Stimulated activated CD4-positive, alpha-beta T cell treated with anti-CD3 and anti-CD28 coated beads, Interleukin-15, amount 100 ng/mL, for 24 hours (primary cell): ENCODE measurements at regions not wholly inside any gene's neighbourhood (a gene's known extent, or its start where the extent isn't known, plus 50 kb on each side); places are given as distances from the start of the nearest gene placed in this dataset.

Experiments
- DNase-seq: peaks from one replicate; pipeline ENCODE4 v3.0.0-alpha.2; 2020

DNA sequence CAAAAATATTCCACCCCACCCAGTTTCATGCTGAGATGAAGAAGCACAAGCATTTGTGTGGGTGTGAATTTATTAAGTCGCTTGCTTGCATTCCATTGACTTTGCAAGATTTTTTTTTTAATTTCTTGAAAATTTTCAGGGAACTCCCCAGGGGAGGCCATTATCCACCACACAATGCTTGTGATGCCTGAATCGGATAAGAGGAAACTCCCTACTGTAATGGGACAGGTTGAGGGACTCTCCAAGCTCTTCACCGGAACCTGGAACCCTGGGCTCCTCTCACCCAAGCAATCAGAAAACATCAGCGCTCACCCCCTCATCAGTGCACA lies 153.6 kb upstream of the ZMIZ1 start:
- DNase-seq, result no peak

DNA sequence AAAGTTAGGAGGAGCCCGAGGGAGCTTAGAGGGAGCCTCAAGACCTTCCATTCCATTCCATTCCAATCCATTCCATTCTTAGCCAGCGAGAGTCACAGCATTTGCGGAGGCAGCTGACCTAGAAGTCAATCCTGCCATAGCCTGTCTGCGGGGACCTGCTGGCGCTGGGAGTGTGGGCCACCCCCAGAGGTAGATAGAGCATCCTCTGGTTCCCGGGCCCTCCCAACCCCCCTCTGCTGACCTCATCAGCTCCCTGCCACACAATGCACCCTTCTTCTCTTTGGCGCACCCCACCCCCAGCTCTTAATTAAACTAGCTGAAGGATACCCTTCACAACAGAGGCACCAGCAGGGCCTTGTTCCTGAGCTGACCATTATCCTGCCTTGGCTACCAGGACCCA lies 152.5 kb upstream of the ZMIZ1 start:
- no peak for DNase-seq

DNA sequence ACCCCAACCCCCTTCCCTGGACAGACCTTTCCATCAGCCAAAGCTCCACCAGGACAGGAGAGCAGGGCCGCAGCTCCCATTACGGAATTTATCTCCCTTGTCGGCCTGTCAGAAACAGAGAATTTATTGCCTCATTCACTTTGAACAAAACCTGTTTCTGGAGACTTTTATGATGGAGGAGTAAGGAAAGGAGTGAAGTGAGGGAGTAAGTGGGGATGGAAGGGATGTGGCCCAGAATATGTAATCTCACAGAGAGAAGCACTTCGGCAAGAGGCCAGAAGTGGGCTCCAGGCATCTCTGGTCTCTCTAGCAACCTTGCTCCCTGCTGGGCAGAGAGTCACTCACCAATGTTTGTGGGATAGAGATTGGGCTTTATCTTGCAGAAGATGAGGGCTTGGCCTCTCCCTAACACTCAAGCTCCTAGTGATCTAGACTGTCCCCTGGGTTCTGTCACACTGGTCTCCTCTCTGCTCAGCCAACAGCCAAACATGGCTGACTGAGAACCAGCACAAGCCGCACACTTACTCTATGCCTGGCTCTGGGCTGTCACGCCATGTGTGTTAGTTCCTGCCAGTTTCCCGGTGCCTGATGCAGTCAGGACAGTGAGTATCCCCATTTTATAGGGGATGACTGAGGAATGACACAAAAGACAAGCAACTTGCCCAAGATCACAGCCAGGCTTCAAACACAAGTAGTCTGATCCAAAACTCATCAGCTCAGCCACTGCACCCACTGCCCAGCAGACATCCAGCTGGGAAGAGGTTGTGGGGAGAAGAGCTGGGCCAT lies 149.4 kb upstream of the ZMIZ1 start:
- no peak for DNase-seq

DNA sequence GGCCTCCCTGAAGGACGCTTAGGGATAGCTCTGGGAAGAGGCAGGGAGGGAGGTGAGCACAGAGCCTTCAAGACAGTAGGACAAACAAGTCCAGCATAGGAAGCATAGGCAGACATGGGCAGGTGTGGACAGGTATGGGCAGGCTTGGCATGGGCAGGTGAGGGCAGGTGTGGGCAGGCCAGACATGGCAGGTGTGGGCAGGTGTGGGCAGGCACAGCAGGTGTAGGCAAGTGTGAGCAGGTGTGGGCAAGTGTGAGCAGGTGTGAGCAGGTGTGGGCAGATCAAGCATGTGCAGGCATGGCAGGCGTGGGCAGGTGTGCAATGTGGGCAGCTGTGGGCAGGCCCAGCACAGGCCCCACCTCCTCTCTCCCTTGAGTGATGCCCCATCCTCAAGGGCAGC lies 148.8 kb upstream of the ZMIZ1 start:
- no peak for DNase-seq

DNA sequence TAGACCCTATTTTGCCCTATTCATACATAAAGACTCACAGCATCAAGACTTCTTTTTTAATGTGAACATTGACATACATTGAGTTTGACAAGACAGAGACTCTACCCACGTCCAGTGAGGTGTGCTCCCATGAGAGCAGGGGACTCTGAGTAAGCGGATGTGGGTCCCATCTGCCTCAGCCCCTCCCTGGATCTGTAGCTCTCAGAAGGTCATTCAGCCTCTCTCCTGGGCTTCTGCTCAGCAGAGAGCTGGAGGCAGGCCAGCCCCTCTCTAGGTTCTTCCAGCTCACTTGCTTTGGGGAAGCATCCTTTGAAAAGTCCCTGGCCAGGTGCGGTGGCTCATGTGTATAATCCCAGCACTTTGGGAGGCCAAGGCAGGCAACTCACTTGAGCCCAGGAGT lies 146.9 kb upstream of the ZMIZ1 start:
- DNase-seq, result no peak

DNA sequence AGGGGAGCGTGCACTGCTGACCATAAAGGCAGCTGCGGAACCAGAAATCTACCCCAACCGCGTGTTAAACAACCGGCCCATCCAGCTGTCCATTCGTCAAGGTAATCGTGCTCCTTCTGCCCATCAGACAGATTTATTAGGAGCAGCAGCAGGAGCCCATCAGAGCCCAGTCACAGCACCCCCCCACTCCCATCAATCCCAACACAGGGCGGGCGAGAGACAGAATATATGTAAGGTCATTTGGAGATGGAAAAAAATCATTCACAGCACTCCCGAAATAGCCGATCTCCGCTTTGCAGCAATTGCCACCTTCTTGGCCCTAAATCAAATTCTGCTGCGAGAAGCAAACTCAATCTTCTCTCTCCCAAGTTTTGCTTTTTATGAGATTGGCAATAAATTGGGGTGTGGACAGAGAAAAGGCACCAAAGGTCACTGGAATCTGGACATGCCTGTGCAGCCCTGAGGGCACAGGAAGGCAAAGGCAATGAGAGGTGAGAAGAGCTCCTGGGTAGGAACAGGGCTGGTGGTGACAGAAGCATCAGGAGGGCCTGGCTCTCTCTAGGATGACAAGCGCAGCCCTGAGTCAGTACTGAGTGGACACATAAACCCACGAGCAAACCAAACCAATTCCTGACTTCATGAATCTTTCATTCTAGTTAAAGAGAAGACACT lies 145.0 kb upstream of the ZMIZ1 start:
- no peak for DNase-seq

DNA sequence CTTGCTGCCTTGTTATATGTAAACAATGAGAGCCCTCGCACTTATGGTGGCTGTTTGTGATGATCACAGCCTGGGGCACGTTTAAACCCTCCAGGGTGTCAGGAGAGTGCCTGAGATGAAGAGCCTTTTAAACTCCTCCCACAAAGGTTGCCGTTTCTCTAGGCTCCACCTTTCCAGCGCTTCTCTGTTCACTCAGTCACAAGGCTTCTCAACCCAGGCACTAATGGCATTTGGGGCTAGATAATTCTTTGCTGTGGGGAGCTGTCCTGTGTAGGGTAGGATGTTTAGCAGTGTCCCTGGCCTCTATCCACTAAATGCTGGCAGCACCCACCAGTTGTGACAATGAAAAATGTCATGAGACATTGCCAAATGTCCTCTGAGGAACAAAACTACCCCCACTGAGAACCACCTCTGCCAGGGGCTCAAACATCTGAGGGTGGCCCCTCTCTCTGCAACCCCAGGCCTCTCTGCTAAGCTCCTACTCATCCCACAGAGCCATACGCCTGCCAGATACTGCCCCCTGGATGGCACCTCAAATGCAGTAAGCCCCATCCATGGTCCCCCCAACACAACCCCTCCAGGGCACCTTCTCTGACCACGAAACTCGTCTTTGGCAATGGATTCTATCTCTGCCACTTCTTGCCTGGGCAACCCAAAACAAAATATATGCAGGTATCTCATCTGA lies 144.3 kb upstream of the ZMIZ1 start:
- DNase-seq, result no peak

DNA sequence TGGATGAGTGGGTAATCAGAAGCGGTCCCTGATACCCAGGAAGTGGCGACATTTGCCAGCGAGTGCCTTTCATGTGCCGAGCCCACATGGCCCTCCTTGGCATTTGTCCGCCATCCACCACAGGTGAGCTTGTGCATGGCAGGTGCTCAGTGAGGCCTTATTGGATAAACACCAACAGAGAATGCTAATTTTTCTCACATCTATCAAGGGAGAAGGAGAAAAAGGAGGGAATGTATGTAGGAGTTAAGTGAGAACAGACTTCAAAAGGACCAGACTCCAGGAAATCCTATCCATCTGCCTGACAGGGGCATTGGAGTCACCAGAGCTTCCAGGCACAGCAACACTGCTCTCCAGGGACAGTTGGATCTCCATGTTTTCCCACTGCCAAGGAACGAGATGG lies 143.5 kb upstream of the ZMIZ1 start:
- no peak for DNase-seq

DNA sequence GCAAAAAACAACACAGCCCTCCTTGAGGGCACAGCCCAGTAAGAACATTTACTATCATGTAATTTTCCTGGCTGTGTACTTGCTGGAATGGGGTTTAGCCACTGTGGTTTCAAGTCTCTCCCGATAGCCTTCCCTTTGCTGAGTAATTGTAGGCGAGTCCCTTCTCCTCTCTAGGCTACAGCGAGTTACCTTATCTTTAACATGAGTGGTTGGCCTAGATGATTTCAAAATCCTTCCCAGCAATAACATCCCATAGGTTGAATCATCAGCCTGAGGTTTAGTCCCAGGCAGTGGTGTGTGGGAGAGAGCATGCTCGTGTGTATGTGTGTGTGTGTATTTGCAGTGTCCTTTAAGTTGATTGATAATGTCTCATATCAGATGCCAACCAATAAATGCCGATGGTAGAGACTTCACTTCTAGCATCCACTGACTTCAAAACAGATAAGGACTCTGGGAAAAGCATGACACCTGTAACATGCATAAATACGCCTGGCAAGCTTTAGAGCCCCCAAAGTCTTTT lies 142.9 kb upstream of the ZMIZ1 start:
- DNase-seq, result no peak

DNA sequence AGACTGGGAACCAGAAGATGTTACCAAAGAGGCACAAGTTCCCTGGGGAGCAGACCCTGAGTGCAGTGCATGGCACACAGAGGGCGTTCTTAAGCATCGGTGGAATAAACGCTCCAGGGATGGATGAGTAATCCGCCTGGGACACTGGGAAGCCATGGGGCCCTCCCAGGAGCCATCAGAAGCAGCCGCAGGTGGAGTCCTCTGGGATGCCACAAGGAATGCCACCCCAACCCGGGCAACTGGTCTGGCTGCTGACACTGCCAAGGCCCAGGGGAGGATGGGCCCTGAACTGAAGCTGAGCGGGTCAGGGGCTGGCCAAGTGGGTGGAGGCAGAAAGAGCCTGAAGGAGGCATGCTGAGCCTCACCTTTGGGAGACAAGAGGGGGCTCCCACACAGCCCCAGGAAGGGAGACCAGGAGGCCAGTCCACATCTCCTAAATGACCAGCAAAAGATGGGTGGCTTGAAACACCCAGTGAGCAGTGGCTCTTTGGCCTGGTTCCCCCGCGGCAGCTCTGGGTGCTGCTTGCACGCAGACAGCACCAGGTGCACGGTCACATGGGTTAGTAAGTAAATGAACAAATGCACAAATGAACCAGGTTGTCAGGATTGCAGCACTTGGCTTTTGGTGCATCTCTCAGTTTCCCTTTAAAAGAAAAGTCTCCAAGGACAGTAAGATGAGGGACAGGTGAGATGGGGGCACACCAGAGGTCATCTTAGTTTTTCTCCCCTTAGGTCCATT lies 141.3 kb upstream of the ZMIZ1 start:
- DNase-seq, result no peak

DNA sequence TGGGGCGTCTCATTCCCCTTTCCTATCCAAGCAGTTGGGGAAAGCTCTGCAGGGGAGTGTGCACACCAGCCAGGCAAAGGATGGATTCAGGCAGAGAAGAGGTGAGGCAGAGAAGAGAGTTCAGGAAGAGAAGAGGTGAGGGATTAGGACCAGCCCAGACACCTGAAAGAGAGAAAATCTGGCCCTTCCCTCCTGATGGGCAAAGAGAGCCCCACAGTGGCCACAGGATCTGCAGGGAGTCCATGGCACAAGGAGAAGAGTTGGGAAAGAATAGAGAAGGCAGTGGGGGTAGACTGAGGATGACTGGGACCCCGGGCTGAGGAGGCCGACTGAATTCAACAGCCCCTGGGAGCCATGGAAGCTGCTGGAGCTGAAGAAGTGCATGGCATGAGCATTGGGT lies 140.4 kb upstream of the ZMIZ1 start:
- DNase-seq, result no peak

DNA sequence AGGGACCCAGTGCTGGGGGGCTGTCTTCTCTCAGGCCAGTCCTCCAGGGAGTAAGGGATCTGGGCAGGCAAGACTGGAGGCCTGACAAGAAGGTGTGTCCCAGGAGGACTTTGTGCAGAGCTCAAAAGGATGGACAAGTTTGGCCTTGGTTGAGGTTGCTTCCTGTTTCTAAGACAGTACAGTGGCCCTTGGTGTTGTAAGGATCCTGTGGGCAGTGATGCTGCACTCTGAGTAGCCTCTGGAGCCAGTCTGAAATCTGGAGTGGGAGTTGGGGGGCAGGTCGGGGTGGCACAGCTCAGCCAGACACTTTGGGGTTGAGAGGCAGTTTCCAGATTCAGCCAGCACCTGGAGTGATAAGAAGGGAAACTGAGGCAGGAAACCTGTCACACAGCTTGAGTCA lies 139.2 kb upstream of the ZMIZ1 start:
- no peak for DNase-seq

DNA sequence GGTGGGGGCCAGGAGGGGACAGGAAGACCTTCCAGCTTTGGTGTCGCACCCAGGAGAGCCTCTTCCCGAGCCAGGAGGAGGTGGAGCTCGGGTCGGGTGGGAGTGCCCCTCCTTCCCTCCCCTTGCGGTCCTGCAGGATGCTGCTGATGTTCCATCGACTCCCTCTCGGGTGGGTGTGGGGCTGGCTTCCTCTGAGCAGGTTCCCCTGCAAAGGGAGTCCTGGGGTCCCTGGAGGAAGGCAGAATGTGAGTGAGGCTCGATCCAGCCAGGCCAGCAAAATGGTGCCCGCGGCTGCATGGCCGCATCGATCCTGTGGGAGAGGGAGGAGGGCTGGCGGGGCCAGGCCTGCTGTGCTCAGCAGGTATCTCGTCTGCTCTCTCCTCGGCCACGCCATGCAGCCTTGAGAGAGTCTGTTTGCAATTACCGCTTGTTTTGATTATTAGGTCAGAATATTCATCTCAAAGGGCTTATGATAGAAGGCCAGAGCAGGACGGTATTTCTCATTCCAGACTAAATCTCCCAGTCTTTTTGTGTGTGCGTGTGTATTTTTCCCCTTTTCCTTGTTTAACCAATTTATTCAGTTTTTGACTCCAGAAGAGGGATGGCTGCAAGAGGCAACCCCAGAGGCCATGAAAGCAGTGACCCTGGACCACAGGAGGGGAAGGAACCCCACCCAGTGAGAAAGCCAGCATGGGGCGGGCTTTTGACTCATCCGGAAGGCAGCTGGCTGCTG lies 137.3 kb upstream of the ZMIZ1 start:
- no peak for DNase-seq

DNA sequence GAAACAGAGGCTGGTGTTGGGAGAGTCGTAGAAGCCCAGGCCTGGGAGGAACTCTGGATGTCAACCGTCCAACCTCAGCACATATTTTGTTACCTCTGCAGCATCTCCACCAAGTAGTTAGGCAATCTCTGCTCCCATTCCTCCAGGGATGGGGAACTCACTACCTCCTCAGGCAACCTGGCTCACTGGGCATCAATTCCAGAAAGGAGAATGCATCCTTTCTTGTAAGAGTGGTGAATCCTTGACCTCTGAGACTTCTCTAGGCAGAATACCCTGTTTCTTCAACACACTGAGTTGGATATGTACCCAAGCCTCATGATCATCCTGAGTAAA lies 136.7 kb upstream of the ZMIZ1 start:
- DNase-seq, result no peak

DNA sequence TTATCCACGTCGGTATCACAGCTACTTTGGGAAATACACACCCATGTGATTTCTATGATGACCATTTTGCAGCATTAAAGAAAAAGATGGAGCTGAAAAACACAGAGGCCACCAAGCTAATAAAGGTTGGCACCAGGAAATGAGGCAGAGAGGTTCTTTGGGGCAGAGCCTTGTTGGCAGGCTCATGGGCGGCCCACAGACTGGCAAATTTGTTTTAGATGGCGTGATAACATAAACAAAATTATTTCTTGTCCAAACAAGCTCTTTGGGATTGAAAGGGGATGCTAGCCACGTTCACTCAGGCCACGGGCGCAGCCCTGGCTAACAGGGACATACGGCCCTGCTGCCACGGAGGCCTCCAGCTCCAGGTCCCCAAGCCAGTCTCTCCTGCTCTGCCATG lies 135.9 kb upstream of the ZMIZ1 start:
- no peak for DNase-seq

DNA sequence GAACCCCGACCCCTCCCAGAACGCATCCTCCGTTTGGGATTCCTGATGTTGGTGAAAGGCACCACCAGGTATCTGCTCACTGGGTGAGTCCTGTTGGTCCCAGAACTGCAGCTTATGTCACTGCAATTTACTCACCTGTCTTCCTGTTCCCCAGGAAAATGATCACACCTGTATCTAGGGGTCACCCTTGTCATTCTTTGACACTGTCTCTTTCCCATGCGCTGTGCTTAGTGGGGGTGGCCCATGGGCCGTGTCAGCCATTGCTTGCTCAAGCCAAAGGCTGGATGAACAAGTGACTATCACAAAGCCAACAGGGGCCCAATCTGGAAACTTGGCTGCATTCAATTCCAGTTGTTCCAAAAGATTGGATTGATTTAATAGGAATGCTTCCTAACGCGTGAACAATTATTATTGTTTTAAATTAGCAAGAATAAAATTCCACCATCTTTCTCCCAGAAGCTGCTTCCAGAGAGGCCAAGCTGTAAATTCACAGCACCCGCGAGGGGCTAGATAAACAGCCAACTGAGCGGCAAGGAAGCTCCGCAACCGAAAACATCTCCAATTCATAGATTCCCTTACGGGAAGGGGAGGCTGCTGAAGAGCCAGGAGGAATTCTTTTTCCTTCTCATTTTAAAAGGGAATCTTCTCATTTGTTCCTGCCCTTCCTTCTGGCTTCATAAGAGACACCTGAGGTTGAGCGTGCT lies 134.8 kb upstream of the ZMIZ1 start:
- DNase-seq, result no peak

DNA sequence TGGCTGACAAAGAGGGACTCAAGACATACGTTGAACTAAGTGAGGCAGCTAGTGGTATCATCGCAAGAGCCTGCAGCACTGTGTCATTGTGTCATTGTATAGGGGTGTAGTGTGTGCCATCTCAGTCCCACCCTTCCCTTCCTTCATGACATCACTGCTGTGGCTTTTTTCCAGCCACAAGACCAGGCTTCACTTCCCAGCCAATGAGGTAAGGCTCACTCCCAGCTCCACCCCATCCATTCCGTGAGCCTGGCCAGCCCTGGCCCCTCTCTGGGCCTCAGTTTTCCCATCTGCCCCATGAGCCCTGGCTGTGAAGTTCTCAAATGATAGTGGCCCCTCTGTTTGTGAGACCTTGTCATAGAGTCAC lies 134.3 kb upstream of the ZMIZ1 start:
- DNase-seq, result no peak

DNA sequence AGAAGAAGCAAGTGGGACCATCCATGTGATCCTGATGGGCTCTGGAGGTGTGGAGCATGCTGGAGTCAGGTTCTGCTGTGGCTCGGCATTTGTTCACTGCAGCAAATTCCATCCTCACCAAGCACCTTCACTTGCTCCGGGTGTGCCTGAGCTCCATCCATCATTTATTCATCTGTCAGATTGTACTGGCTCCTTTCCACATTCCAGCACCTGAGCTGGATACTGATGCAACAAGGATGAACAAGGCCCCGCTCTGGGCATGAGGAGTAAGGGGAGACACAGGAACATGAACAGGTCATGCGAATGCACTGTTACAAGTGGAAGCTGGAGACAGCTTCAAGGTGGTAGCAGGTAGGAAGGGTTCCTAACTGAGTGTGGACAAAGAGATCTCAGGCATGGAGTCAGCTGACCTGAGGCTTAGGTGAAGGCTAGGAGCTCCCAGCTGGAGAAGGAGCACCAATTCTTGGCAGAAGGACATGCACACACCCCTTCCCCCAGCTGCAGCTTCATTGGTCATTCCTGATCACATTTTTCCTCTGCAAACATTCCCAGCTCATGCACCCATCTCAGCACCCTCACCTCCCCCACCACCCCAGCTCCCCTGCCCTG lies 133.7 kb upstream of the ZMIZ1 start:
- DNase-seq, result no peak

DNA sequence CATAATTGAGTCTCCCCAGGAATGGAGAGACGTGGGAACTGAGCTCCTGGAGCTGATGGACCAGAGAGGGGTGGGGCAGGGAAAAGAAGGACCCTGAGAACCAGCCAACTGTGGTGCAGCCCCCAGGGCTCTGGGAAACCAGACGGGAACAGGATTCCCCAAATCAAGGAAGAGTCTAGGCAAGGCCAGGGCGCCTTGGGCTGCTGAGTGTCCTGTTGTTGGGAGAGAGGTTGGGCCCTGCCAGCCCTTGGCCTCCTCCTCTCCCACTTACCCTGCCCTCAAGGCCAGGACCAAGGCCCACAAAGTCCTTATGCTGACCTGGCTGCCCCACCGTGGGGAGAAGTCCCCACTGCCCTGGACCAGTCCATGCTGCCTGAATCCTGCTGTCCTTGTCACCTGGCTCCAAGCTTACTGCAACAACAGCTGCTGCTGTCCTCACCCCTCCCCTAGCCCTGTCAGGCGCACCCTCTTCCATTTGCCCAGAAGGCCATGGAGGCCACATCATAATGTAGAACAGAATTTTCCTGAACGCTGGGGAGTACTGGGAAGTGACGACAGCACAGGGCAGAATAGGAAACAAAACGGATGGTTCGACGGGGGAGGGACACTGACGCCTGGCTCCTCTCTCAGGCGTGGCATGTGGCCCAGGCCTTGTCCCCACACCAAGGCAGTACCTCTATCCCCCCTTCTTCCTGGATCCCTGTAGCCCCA lies 132.9 kb upstream of the ZMIZ1 start:
- no peak for DNase-seq

DNA sequence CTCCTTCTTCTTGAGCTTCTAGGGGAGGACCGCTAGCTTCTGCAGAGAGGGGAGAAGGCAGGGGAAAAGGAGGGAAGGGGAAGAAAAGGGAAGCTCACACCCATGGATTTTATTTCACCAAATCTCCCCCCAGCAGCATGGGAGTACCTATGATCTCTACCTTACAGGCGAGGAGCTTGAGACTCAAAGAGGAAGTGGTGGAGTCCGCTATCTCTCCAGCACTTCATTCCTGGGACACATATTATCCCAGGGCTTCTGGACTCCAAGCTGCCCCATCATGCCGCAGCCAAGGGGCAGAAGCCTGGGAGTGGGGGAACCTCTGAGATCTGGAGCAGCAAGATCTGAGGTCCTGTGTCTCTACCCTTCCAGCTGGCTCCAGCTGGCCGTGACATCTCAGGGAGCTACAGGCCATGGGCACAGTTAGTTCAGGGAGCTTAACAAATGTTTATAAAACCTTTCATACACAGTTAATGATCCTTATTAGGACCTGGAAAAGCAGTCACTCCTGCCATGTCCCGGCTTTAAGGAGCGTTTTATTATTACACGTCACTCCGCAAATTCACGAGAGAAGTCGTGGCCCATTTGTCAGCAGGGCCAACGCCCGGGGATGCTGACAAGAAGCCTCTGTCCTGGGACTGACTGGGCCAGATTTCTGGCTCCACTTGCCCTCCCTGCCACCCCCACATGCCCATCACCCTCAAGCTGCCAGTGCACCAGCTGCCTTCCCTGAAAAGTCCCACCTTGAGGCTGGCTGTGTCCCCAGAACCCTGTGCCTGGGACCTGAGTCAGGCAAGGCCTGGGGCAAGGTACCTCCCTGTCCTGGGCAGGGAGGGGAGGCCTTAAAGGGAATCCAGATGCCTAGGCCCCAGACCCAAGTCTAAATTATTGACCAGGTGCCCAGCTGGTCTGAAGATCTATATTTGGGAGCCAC lies 132.1 kb upstream of the ZMIZ1 start:
- DNase-seq, result no peak
